ENCODE measurements at regions not wholly inside any gene's neighbourhood (a gene's known extent, or its start where the extent isn't known, plus 50 kb on each side); places are given as distances from the start of the nearest gene placed in this dataset.

GRCh38 chr5:67350618-67351201, 154.1 kb upstream of the CD180 start:
- TF ChIP-seq GATA2 (IDR thresholded peaks at IDR 0.05; ENCODE audit: low read depth, low read length): no peak
- no peak for TF ChIP-seq GATA3 (IDR thresholded peaks at IDR 0.05; ENCODE audit: low read depth, low read length)
